UCSD-AML1 (cell line): ENCODE measurements at regions not wholly inside any gene's neighbourhood (a gene's known extent, or its start where the extent isn't known, plus 50 kb on each side); places are given as distances from the start of the nearest gene placed in this dataset.

Experiments
- DNase-seq: peaks from one replicate; lab custom pipeline; 2025; ENCODE audit not compliant: unreplicated experiment; lab: John Stamatoyannopoulos, UW

DNA sequence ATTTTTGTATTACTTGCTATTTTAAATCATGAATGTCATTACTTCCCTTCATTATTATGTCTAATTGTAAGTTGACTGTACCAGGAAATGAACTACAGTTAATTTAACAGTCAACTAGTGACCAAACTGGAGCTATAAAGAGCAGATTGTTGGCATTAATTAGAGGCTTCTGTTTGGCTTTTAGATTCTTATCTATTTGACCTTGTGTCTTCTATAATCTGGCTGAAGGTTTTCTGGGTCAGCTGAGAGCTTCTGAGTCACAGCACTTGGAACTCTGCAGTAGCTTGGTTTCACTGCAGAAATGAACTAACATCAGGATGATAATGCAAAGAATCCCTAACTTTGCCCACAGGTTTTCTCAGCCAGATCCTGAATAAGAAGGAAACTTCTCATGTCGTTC is 169.2 kb upstream of the LEF1 start:
- DNase-seq: no peak

DNA sequence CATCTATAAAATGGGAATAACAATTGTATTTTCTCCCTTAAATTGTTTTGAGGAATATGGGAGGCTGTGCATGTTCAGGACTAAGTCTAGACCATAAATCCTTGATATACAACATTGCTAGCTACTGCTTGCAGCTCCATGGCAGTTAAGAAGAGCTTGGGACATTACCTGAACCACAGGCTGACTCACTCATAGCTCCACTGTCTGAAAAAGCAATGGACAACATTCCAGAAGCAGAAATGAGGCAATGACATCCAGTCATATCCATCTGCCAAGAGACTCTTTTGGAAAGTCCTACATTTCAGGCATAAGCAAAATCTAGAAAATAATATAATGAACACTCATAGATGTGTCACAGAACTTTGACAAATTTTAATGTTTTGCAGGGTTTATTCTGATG is 167.3 kb upstream of the LEF1 start:
- DNase-seq: no peak

DNA sequence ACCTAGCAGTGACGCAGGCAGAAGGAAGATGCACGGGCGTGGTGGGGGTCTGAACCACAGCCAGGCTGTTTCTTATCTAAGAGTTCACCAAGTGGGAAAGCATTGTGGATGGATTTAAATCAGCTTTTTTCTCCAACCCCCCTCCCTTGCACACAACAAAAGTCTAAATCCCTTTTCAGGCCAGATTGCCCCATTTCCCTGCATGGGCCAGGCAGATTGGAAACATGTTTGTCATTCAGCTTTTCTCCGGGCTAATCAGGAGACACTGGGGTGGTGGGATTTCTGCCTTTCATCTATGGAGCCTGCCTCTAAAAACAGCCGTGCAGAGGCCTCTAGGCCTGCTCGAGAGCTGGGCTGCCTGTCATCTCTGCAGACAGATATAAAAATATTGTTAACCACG is 166.3 kb upstream of the LEF1 start:
- DNase-seq: no peak

DNA sequence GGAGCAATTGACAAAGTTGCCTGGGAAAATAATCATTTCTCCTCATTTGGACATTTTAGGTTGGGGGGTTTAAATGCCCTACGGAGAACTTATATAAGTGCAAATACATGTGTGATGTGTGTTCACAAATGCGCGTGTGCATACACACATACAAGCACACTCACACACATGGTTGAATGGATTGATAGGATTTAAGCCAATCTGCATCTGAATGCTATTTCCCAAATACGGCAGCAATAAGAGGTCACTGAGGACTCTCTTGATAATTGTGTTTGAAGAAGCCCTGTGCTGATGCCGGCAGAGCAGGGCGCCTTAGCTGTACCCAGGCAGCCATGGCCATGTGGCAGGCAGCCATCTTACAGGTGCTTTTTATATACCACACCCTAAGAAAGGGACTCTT is 165.3 kb upstream of the LEF1 start:
- no peak for DNase-seq

DNA sequence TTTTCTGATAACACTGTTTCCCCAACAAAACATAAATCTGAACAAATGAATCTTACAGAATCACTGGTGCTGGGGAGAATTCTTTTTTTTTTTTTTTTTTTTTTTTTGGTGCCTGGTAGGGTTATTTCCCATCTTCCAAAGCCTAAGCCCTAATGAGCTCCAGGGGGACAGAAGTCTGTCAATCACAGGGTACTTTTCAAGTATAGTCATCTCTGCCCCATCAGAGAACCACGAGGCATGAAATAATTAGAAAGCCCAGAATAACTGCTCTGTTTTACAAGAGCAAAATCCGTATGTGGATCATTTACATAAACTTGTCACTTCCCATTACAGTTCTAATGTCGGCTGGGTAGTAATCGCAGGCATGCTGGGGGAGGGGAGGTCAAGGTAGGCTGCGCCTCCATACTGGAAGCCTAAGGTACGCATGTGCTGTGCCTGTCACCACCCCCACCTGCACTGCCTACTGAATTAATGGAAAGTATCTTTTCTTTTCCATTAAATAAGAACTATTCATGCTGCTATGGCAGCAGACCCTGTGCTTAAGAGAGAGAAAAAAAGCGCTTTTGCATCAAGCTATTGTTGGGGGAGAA is 164.7 kb upstream of the LEF1 start:
- no peak for DNase-seq

DNA sequence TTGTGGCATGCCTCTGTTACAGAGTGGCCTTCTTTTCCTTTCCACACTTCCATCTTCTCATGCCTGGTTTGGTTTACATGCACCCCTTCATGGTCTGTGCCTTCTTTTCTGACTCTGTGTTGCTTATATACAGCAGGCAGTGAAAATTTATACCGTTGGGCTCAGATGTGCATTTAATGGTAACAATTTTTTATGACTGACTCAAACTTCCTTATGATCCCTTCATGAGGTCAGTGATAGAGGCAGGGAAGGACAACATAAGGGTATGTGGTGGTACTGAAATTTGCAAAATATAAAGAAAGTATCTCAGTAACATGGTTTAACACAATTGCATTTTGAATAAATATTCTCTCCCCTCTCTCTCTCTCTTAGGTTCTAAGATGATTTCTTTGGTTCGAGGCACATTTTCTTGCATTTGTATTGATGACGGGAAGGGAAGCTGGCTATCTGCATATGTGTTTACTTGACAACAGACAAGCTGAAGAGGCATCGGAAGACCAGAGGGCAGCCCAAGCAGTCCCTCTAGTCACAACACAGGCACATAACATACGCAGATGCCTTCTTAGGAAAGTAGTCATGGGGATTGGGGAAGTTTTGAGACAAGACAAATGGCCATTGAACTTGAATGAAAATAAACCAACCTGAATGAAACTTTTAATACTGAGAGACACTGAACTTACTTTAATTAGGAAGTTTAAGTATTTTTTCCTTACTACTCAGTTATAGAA is 163.3 kb upstream of the LEF1 start:
- DNase-seq: no peak

DNA sequence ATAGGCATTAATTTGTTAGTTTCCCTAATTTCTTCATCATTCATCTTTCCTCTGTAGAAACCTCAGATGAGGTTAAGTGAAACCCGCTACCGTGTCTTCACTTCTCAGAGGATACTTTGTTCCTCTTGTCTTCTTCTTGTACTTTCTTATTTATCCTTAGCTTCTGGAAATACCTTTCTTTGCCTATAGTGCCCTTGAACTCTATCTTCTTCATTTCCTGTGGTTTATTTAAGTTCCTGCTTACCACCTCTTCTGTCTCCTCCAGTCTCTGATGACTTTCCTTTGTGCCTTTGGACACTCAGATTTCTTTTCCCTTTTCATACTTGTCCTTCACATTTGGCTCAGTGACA is 159.6 kb upstream of the LEF1 start:
- DNase-seq: no peak

DNA sequence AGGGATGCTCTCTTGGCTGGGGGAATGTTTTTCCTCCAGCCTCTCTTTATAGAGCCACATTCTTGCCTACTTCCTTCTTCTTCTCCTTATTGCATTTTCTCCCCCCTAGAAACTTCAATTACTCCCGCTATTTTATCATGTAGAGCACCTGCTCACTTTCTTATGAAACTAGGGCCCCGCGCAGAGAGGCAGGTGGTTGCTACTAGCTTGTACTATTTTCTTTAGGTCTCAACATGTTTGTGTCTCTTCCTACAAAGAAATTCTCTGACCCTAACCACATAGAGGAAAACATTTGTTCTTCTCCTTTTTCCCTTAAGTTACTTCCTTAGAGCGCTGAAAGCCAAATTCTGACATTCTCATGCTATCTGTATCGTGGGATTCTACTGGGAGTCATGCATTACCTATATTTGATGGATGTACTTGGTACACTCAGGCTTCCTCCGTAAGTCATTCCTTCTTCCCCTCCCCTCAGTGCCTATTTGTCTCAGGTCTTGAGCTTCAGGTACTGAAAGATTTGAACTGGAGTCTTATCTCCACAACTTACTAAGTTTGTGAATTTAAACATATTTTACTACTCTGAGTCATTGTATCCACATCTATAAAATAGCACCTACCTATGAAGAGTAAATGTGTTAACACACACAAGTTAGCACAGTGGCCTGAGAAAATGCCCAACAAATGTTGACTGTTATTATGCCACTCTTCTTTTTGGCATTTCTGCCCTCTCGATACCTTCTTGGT is 159.1 kb upstream of the LEF1 start:
- no peak for DNase-seq

DNA sequence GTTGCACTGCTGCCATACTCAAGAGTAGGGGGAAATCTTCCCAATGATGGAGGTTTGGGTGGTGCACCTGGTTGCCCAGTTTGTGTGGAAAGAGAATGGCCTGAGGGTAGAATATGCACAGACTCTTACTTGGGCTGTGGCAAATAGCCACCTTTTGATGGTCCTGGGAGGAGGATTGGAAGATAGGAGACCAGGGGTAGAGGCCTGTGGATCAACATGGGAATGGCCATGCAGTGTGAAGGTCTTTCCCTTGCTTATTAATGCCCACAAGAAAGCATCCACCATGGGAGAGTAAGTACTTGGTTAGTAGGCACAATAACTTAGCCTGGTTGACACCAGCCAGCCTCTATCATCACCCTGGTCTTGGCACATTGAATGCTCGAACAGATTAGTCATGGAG is 156.8 kb upstream of the LEF1 start:
- DNase-seq: no peak

DNA sequence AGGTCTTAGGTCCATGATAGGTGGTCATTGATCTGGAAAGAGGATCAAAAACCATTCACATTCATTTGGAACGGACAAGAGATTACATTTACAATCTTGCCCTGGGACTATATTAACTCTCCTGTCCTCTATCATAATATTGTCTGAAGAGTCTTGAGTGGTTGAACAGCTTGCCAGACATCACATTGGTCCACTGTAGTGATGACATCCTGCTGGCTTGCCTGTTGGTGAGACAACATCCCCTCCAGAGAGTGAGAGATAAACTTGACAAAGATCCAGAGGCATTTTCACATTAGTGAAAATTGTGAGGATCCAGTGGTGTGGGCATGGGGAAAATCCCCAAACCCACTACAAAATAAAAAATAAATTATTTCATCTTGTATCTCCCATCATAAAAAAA is 155.7 kb upstream of the LEF1 start:
- DNase-seq: no peak

DNA sequence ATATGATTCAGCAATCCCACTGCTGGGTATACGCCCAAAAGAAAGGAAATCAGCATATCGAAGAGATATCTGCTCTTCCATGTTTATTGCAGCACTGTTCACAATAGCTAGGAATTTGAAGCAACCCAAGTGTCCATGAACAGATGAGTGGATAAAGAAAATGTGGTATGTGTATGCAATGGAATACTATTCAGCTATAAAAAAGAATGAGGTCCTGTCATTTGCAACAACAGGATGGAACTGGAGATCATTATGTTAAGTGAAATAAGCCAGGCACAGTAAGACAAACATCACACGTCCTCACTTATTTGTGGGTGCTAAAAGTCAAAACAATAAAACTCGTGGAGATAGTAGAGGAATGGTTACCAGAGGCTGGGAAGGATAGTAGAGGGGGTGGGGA is 153.8 kb upstream of the LEF1 start:
- DNase-seq: no peak

DNA sequence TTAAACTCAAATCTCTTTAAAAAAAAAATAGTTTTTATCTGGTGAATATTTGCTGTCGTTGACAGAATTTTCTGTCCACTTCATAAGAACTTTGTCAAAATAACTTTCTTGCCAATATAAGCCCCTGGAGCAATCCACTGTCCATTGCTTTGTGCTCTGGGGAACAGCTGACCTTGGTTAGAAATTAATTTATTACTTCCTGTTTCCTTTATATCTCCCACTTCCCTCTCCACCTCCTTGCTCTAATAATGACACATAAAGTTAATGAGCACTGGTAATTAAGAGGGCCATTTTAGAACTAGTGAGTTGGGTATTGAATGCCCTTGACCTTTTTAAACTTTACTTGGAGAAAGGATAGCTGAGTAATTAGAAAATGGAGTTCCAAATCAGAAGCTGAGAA is 151.3 kb upstream of the LEF1 start:
- no peak for DNase-seq

DNA sequence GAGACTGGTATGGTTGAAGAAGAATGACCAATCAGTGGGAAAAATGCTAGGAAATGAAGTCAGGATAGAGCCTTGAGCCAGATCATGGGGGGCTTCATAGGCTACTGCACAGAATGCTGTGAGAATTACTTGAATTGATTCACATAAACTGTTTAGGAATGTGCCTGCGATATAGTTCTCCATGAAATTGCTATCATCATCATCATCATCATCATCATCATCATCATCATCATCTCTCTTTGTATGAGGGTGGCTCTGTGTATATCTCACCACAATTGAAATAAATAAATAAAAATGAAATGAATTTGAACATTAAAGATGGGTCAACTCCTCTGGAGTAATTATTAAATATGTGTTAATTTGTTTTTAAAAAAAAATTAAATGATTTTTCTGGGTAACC is 148.6 kb upstream of the LEF1 start:
- no peak for DNase-seq

DNA sequence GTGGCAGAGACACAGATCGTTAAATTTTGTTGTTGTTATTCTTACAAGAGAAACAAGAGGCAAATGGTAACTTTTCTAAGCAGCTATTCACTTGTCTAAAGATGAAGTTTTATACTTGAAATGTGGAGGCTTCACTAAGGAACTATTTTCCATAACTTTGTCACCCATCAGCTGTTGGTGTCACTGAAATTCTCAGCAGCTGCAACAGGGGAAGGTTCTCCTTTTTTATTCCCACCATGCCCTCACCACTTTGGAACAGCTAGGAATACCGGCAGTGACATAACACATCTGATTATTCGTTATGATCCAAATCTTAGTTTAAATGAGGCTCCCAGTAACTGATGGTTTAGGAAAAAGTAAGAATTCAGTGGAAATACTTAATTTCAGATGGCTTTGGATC is 147.0 kb upstream of the LEF1 start:
- no peak for DNase-seq

DNA sequence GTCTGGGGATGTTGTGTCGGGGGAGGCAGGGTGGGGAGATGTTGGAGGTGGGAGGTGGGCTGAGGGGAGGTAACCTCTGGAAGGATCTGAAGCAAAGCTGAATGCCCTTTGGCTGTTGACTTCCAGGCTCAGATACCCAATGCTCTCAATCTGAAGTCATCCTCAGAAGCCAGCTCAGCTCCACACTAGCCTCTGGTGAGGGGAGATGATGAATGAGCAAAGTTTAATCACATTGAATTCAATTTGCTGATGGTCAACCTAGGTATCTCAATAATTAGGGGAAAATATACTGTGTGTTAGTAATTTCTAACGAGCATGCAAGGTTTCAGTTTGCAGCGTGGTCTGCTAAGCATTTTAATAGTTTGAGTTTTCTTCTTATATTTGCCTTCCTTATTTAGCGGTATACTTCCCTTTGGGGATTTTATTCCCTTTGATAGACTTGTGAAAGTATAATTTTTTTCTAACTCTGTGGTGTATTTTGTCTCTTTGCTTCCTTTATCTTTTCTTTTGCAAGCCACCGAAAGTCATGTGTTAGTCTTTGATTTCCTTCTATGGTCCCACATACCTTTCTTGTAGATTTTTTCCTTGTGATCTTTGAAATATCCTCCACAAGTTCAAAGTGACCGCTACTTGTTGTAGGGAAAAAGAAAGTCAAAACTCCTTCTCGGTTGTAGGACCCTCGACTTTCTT is 146.3 kb upstream of the LEF1 start:
- DNase-seq: no peak

DNA sequence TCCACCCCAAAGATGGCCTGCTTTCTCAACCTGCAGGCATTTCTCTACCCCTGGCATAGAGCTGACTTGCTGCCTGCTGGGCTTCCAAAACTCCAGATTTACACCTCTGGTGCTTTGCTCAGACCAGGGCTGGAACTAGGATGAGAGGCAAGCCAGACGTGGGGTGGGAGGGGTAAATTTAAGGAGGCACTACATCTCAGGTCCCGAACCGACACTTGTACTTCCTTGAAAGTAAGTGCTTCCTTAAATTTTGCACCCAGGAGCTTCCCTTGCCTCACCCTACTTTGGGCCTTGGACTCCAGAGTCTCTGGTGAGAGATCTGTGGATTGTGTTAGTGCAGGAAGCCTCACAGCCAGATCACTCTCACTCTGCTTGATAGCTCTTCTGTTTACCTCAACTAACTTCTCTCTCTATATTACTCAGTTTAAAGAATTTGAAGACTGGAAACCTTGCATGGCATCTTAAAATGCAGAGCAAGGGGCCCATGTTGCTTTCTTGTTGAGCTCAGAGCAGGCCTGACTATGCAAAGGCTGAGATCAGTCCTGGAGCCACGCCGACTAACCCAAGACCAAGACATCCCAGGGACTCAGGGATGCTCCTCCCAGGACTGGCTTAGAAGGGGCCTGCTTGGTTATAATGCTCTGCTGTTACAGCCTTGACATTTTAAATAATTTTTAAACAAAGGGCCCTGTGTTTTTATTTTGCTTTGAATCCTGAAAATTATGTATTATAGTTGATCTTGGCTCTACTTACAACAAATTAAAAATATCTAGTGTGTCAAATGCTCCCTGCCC is 145.0 kb upstream of the LEF1 start:
- no peak for DNase-seq

DNA sequence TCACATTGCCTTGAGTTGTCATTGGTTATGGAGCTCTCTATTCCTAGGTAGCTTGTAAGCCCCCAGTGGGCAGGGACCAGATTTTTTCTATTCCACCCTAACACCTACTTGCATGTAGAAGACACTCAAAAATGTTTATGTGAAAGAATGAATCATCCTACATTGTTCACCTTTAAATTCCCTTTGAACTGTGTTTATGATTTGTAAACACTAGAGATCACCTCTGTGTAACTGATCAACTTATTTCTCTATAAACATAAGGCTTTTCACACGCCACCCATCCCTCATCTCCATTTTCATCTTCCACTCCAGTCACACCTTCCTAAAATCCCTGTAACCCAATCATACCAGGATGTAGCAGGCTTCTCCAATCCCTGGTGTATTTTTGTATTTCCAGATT is 142.6 kb upstream of the LEF1 start:
- no peak for DNase-seq

DNA sequence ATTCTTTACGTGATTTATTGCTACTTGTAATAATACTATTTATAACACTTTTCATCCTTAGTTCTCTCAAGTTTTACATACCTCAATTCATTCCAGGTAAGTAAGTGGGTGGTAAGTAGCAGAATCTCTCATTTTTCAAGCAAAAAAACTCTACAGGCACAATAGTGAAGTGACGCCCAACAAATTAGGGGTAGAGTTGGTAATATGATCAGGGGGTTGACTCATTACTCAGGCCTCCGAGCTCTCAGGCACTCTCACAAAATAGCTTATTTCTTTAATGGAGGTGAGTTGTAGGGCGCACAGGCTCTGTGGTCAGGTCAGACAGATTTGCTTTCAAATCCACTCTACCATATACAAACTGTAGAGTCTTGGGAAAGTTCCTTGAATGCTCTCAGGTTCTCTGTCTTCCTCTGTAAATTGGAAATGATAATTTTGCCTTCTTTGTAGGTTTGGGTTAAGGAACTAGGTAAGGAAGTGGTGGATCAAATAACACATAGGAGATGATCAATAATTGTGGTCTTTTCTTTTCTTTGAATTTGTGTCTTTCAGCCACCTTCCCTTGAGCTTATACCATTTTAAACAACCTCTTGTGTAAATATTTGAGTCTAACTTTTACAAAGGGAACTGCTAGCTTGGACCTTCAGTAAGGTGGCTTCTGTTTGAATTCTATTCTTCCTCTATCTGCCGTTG is 134.9 kb upstream of the LEF1 start:
- DNase-seq: no peak

DNA sequence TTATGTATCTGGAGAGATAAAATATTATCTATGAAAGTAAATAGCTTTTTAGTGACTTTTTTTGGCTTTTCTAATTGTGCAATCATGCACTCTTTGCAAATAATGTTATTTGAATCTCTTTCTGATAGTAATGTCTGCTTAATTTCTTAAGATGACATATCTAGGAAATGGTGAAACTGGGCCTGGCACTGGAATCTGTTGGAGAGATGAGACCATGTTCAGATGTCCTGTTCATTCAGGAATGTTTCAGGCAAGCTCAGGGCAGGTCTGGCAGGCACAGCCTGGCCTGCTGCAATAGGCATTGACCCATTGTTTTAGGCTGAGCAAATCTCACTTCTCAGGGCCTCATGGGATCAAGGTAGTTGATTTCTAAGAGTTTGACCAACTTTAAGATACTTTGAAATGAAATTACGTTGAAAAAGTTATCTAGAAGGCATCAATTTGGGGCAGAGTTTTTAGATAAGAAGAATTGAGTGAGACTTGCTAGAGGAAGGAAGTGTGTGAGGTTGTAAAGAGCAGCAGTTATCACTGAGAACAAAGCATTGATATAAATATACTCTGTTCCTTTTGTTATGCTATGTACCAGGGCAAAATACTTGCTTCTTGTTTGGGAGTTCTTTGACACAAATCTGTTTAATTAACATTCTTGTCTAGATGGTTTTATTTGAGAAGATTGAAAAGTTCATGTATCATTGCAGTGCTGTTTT is 133.0 kb upstream of the LEF1 start:
- no peak for DNase-seq

DNA sequence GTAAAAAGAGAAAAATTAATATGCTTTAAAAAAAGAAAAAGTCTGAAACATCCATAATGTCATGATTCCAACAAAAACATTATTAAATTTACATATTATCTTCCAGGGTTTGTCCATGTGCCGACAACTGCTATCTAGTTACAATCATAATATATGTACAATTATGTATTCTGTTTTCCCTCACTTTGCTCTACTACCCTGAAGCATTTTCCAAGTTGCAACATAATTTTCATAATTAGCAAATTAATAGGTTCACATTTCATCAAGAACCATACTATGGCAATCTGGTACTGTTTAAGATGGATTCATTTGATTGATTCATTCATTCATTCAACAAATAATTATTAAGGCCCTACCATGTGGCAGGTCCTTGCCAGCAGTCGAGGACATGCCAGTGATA is 128.9 kb upstream of the LEF1 start:
- no peak for DNase-seq
